Kidney (tissue), 13 donors: ENCODE measurements at regions not wholly inside any gene's neighbourhood (a gene's known extent, or its start where the extent isn't known, plus 50 kb on each side); places are given as distances from the start of the nearest gene placed in this dataset.

Experiments used
- DNase-seq, 5 donors: peaks; one replicate each; pipeline ENCODE4 v3.0.0-alpha.2; 2013 to 2020
- FAIRE-seq: peaks from 2 replicates; lab custom pipeline; 2012; peaks lifted over from hg19 to GRCh38; lab: Jason Lieb, UNC
- H3K27ac ChIP-seq, 2 donors: one replicate each; pipeline ENCODE4 v1.7.0; 2013; ENCODE audit warnings: low read depth in 2 of 2, low read length in 2 of 2, inconsistent platforms in 1 of 2
- H3K27me3 ChIP-seq: one replicate; pipeline ENCODE4 v1.7.1; 2013; ENCODE audit warnings: low read length, inconsistent platforms; ENCODE audit not compliant: control insufficient read depth, insufficient read depth
- H3K36me3 ChIP-seq, 3 donors: one replicate each; pipeline versions ENCODE4 v1.7.0 to v1.7.1; 2013; ENCODE audit warnings: low read length in 3 of 3, control low read depth in 1 of 3, inconsistent platforms in 1 of 3; ENCODE audit not compliant: insufficient read depth in 3 of 3, control insufficient read depth in 2 of 3
- H3K4me1 ChIP-seq, 3 donors: one replicate each; pipeline versions ENCODE4 v1.7.0 to v1.7.1; 2013; ENCODE audit warnings: low read length in 3 of 3, inconsistent platforms in 1 of 3, low read depth in 1 of 3; ENCODE audit not compliant: control insufficient read depth in 2 of 3, insufficient read depth in 2 of 3
- H3K4me3 ChIP-seq, 3 donors: one replicate each; pipeline versions ENCODE4 v1.7.0 to v1.8.1; 2013; ENCODE audit warnings: low read length in 3 of 3, control low read depth in 1 of 3, inconsistent platforms in 1 of 3
- H3K9ac ChIP-seq, 3 donors: one replicate each; pipeline versions ENCODE4 v1.7.0 to v1.7.1; 2013; ENCODE audit warnings: low read length in 3 of 3, control low read depth in 1 of 3, inconsistent platforms in 1 of 3
- H3K9me3 ChIP-seq, 3 donors: one replicate each; pipeline versions ENCODE4 v1.7.0 to v1.7.1; 2013; ENCODE audit warnings: low read length in 3 of 3, control low read depth in 1 of 3, inconsistent platforms in 1 of 3; ENCODE audit not compliant: control insufficient read depth in 2 of 3, insufficient read depth in 1 of 3
- intact Hi-C: fragments of 100-400 bp; cut with DNase I; formaldehyde crosslinking; loops from one replicate; pipeline ENCODE4 v1.11.1; 2022
- TF ChIP-seq, protein P1 (sequence below): IDR thresholded peaks from 3 replicates; pipeline ENCODE4 v1.5.1; 2012; ENCODE audit warnings: mild to moderate bottlenecking, moderate library complexity, borderline replicate concordance; ENCODE audit not compliant: insufficient read depth; ENCODE audit errors: extremely low read depth
- donor health status: control.
- donor health status: control.
- donor health status: control.
- donor health status: control.
- donor health status: control.
- donor health status: DM: yes; HTN: yes; CAD: no.
- donor health status: Normal renal cell carcinoma (clear cell type).

DNA sequence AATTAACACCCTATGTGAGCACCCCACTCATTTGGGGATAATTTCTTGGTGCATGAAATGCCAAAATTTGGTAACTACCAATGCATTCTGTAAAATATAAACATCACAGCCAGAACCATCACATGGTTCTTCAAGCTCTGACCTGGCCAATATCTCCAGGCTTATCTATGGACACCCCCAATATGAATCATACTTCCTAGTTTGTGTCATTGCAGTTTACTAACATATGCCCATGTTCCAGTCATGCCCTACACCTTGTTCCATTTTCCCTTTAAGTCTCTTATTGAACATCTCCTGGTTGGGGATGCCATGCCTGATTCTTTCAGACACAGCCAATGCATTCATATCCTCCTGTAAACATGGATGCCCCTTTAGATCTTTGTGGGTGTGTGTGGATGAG is 572.8 kb upstream of the BTBD3 start:
- no peak overlapping the region for H3K4me3 ChIP-seq
- H3K9me3 ChIP-seq, result no peaks in the 10 kb centered on the region
- no peaks in the 10 kb centered on the region for H3K4me1 ChIP-seq
- H3K9ac ChIP-seq, result no peak overlapping the region
- DNase-seq (no peak), FAIRE-seq (no peak)
- H3K36me3 ChIP-seq, result no peaks in the 10 kb centered on the region
- H3K27me3 ChIP-seq, result no peaks in the 10 kb centered on the region
- intact Hi-C loops, result no loop called here
- TF ChIP-seq, protein P1, sequence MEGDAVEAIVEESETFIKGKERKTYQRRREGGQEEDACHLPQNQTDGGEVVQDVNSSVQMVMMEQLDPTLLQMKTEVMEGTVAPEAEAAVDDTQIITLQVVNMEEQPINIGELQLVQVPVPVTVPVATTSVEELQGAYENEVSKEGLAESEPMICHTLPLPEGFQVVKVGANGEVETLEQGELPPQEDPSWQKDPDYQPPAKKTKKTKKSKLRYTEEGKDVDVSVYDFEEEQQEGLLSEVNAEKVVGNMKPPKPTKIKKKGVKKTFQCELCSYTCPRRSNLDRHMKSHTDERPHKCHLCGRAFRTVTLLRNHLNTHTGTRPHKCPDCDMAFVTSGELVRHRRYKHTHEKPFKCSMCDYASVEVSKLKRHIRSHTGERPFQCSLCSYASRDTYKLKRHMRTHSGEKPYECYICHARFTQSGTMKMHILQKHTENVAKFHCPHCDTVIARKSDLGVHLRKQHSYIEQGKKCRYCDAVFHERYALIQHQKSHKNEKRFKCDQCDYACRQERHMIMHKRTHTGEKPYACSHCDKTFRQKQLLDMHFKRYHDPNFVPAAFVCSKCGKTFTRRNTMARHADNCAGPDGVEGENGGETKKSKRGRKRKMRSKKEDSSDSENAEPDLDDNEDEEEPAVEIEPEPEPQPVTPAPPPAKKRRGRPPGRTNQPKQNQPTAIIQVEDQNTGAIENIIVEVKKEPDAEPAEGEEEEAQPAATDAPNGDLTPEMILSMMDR, result no peak
- no peak overlapping the region for H3K27ac ChIP-seq

DNA sequence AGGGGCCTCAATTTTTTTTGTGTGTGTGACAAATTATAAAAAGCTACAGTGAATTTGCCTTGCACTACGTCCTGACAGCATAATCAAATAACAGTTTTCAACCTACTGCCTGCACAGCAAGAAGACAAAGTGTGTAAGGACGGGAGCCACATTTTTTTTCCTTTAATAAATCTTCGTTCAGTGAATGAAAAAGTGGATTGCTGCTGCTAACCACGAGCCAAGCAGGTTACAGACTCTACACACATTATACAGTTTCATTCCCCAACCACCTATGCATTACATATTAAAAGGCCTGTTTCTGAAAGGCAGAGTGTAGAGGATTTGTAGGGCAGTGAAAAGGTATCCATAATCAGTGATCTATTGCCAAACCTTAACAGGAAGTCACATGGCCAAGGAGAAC is 570.0 kb upstream of the BTBD3 start:
- Histone ChIP-seq H3K4me3 (no peak overlapping the region), H3K9ac (no peak overlapping the region), H3K9me3 (no peaks in the 10 kb centered on the region), H3K27me3 (no peaks in the 10 kb centered on the region), H3K4me1 (no peaks in the 10 kb centered on the region), H3K27ac (no peak overlapping the region), H3K36me3 (no peaks in the 10 kb centered on the region)
- FAIRE-seq (no peak), DNase-seq (no peak)
- intact Hi-C loops, result no loop called here
- TF ChIP-seq, protein P1, result no peak

DNA sequence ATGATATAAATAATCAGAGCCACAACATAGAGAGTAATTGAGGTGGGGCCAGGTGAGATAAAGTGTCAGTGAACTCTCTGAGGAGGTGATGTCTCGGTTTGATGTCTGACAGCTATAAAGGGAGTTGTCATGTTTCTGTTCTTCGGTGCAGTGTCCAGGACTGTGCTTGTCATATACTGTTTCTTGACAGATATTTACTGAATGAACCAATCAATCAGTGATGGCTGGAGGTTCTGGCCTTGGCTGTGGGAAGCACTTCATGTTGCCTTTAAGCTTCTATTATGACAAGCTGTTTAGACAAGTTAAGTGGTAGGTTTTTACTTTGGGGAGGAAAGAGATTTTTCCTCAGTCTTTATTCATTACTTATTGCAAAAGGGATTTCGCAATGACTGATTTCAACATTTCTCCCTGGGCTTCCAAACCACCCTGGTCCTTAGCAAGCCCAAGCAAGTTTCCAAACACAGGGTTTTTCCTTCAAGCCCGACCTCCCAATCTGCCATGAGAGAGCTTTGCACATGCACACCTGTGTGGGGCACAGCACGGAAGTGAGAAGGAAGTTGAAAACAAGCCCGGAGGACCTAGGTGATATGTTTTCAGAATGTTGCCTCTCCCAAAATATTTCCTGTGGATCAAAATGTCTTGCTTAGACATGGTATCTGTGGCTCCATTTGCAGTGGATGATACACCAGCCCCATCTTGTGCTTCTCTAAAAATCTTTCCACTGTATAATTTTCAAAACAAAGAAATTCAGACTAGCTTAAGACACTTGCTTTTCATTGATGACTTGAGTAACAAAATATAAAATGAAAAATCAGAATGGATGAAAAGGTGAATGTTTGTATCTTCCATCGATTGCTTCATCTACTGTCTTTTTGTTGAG is 567.3 kb upstream of the BTBD3 start:
- Histone ChIP-seq H3K9ac (no peak overlapping the region), H3K36me3 (no peaks in the 10 kb centered on the region), H3K9me3 (no peaks in the 10 kb centered on the region), H3K27me3 (no peaks in the 10 kb centered on the region), H3K4me3 (no peak overlapping the region), H3K27ac (no peak overlapping the region), H3K4me1 (no peaks in the 10 kb centered on the region)
- FAIRE-seq (no peak), DNase-seq (no peak)
- TF ChIP-seq, protein P1, result no peak
- intact Hi-C loops, result no loop called here

DNA sequence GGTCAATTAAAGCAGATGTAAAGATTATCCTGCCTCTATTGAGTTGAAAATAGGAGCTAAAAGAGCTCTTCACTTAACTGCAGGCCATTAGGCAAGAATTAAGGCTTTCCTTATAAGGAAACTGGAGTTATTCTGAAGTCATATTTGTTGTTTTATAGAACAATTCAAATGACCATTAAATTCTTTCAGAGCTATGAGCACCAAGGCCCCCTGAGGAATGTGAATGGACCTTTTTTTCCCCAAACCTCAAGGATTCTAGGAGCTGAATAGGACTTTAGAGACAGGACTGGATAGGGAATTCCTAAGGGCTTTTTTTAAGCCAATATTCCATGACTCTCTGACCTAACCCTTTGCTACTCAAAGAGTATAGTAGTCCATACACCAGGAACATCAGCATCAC is 565.7 kb upstream of the BTBD3 start:
- intact Hi-C loops, result no loop called here
- no peaks in the 10 kb centered on the region for H3K27me3 ChIP-seq
- H3K9ac ChIP-seq, result no peak overlapping the region
- no peaks in the 10 kb centered on the region for H3K4me1 ChIP-seq
- TF ChIP-seq, protein P1, result no peak
- H3K36me3 ChIP-seq, result no peaks in the 10 kb centered on the region
- DNase-seq (no peak), FAIRE-seq (no peak)
- H3K9me3 ChIP-seq, result no peaks in the 10 kb centered on the region
- H3K27ac ChIP-seq, result no peak overlapping the region
- no peak overlapping the region for H3K4me3 ChIP-seq
